A673 (cell line): ENCODE measurements at regions not wholly inside any gene's neighbourhood (a gene's known extent, or its start where the extent isn't known, plus 50 kb on each side); places are given as distances from the start of the nearest gene placed in this dataset.

Experiments used
- CTCF ChIP-seq: fragments of 300-800, 200-600 bp; sonication (generic); conservative IDR thresholded peaks from 2 replicates; pipeline ENCODE4 v1.5.1; 2017; ENCODE audit warnings: low read depth, mild to moderate bottlenecking, antibody characterized with exemption, low read length, moderate library complexity, mixed read lengths
- EZH2 ChIP-seq: fragments of 200-600 bp; sonication (generic); IDR thresholded peaks from 2 replicates; pipeline ENCODE4 v1.6.1; 2017; ENCODE audit warnings: borderline replicate concordance, low read depth, mild to moderate bottlenecking, mixed read lengths, antibody characterized with exemption, low read length; ENCODE audit not compliant: poor library complexity, severe bottlenecking

DNA sequence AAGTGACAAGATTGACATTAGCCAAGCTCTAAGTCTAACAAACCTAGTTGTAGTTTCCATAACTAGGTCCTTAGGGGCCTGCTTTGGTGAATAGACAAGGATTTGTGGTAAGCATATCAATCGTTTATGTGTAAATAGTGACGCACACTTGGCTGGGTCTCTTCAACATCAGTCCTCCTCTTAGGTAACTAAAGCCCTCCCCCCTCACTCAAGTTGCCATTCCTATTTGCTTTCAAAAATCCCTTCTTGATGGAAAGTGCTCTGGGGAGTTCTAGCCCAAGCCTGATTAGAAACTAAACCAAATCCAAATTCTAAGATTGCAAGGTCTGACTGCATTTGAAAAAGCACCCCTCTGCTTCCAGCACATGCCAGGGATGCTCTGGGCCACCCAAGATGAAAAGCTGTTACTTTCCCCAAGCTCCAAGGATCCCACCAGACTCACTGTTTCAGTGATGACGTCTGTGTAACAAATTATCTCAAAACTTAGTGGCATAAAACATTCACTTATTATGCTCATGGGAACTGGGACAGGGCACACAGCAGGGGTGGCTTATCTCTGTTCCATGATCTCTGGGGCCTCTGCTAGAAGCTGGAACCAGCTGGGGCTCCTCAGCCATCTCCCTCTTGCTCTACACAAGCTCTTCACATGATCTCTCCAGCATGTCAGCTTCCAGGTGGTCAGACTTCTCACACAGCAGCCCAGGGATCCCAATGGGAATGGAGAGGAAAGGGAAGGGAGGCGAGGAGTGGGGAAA, 74.1 kb downstream of the RRAGC start:
- TF ChIP-seq CTCF, result no peak
- no peak for TF ChIP-seq EZH2
